GM12864 (cell line): ENCODE measurements at regions not wholly inside any gene's neighbourhood (a gene's known extent, or its start where the extent isn't known, plus 50 kb on each side); places are given as distances from the start of the nearest gene placed in this dataset.

ENCODE experiments used
- DNase-seq: peaks from one replicate; pipeline ENCODE4 v3.0.0-alpha.2; 2011; ENCODE audit warnings: low read depth
- H3K4me3 ChIP-seq: 2 replicates; pipeline ENCODE4 v1.5.1; 2011; ENCODE audit warnings: mild to moderate bottlenecking, low read depth, low read length, control low read depth
- TF ChIP-seq, protein P1 (sequence below): IDR thresholded peaks from 2 replicates; pipeline ENCODE4 v1.5.1; 2011; ENCODE audit warnings: low read depth, mild to moderate bottlenecking, moderate library complexity, low read length, control low read depth, inconsistent platforms; ENCODE audit errors: missing control alignments

DNA sequence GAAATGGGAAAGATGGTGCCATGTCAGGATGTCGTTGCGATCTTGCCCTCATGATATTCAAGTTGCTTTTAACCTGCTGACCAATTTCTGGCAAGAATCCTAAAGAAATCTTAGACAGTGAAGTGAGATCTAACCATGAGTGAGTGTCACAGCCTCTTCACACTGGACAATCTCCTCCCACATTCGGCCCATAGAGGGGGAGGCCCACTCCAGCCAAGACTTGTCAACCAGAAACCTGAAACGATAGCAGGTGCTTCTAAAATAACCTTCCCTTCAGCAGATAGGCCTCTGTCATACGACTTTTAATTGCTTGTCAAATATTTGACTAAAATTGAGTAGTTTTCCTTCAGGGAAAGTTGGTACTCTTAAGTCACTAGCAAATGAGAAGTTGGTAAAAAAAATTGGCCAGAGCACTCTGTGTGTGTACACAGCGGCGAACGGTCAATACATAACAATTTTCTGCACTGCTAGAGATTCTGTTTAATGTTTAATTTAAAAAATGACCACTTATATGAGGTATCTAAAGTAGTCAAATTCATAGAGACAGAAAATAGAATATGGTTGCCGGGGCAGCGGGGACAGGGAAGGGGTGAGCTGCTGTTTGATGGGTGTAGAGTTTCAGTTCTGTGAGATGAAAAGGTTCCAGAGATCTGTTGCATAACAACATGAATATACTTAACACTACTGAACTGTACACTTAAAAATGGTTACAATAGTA, 110.2 kb downstream of the VAPA start:
- no peak for DNase-seq
- no peak overlapping the region for H3K4me3 ChIP-seq
- TF ChIP-seq, protein P1, sequence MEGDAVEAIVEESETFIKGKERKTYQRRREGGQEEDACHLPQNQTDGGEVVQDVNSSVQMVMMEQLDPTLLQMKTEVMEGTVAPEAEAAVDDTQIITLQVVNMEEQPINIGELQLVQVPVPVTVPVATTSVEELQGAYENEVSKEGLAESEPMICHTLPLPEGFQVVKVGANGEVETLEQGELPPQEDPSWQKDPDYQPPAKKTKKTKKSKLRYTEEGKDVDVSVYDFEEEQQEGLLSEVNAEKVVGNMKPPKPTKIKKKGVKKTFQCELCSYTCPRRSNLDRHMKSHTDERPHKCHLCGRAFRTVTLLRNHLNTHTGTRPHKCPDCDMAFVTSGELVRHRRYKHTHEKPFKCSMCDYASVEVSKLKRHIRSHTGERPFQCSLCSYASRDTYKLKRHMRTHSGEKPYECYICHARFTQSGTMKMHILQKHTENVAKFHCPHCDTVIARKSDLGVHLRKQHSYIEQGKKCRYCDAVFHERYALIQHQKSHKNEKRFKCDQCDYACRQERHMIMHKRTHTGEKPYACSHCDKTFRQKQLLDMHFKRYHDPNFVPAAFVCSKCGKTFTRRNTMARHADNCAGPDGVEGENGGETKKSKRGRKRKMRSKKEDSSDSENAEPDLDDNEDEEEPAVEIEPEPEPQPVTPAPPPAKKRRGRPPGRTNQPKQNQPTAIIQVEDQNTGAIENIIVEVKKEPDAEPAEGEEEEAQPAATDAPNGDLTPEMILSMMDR: no peak

GRCh38 chr18:10025711-10026670, 112.2 kb downstream of the VAPA start:
- TF ChIP-seq, protein P1: no peak
- no peak for DNase-seq

GRCh38 chr18:10027031-10027430, 113.2 kb downstream of the VAPA start:
- TF ChIP-seq, protein P1: no peak
- no peak for DNase-seq
- no peak overlapping the region for H3K4me3 ChIP-seq

More at GRCh38 chr18:10025711-10026670, 112.2 kb downstream of the VAPA start:
- H3K4me3 ChIP-seq: no peak overlapping the region

- H3K4me3 ChIP-seq: no peak overlapping the region
- DNase-seq: no peak
- TF ChIP-seq, protein P1: no peak
Measured at GRCh38 chr18:10027461-10027860, 113.6 kb downstream of the VAPA start.

DNA sequence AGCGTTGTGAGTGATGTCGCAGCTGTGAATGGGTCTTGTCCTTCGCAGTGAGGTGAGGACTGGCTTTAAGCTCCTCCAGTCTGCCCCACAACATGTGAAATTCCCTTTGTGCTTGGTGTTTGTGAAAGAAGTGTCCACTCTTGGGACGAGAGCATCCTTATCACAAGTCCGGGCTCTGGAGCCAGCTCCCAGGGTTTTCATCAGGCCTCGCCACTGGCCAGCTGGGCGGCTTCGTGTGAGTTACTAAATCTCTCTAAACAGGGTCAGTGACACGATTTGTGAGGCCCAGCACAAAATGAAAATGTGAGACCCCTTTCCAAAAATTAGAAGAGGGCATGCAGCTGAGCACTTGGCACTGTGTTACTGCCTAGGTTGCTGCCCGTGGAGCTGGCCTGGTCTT, 115.9 kb downstream of the VAPA start:
- TF ChIP-seq, protein P1: no peak
- no peak for DNase-seq
- H3K4me3 ChIP-seq: no peak overlapping the region

GRCh38 chr18:10030816-10031541, 117.2 kb downstream of the VAPA start:
- TF ChIP-seq, protein P1: no peak
- DNase-seq: no peak
- no peak overlapping the region for H3K4me3 ChIP-seq
